SK-N-SH treated with all-trans-retinoic acid at 6 μM for 48 hours (cell line): ENCODE measurements at regions not wholly inside any gene's neighbourhood (a gene's known extent, or its start where the extent isn't known, plus 50 kb on each side); places are given as distances from the start of the nearest gene placed in this dataset.

Experiments
- CSDC2 ChIP-seq: fragments of 250-450 bp; sonication (Bioruptor Pico); IDR thresholded peaks from 2 replicates; pipeline ENCODE4 v1.5.0; 2020; ENCODE audit warnings: mild to moderate bottlenecking, moderate library complexity
- RARB ChIP-seq: fragments of 250-450 bp; sonication (Bioruptor Pico); IDR thresholded peaks from 2 replicates; pipeline ENCODE4 v1.8.0; 2021; ENCODE audit warnings: mild to moderate bottlenecking, moderate library complexity
- TF ChIP-seq, protein P1 (sequence below): fragments of 250-450 bp; sonication (Bioruptor Pico); IDR thresholded peaks from 2 replicates; pipeline ENCODE4 v1.8.0; 2021; ENCODE audit warnings: low read depth, mild to moderate bottlenecking, moderate library complexity, borderline replicate concordance

DNA sequence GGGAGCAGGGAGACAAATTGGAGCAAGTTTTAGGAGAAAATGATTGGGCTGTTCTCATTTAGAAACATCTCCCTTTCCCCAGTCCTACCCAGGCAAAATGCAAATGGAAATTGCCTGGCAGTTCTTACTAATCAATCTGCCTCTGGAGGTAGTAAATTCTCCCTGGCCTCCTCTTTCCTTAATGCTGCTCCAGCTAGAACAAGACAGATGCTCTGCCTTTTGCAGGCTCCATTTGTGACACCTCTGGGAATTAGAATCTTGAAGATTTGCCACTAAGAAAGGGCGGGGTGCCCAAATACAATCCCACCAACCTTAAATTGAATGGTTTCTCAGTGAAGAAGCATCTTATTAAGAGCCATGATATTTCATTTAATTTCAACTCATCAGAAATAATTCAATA, 377.7 kb upstream of the CDH11 start:
- no peak for TF ChIP-seq RARB (CRISPR knock-in tag)
- TF ChIP-seq, protein P1, sequence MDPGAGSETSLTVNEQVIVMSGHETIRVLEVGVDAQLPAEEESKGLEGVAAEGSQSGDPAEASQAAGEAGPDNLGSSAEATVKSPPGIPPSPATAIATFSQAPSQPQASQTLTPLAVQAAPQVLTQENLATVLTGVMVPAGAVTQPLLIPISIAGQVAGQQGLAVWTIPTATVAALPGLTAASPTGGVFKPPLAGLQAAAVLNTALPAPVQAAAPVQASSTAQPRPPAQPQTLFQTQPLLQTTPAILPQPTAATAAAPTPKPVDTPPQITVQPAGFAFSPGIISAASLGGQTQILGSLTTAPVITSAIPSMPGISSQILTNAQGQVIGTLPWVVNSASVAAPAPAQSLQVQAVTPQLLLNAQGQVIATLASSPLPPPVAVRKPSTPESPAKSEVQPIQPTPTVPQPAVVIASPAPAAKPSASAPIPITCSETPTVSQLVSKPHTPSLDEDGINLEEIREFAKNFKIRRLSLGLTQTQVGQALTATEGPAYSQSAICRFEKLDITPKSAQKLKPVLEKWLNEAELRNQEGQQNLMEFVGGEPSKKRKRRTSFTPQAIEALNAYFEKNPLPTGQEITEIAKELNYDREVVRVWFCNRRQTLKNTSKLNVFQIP (CRISPR knock-in tag) = no peak
- TF ChIP-seq CSDC2 (CRISPR knock-in tag) = no peak
